ENCODE measurements at regions not wholly inside any gene's neighbourhood (a gene's known extent, or its start where the extent isn't known, plus 50 kb on each side); places are given as distances from the start of the nearest gene placed in this dataset.

GRCh38 chr1:234765181-234765580 lies 155.2 kb upstream of the IRF2BP2 start (continued):
- TF ChIP-seq PBX2 (CRISPR knock-in tag; IDR thresholded peaks at IDR 0.05) = no peak
- TF ChIP-seq ZNF792 (CRISPR knock-in tag; IDR thresholded peaks at IDR 0.05) = no peak
- no peak for TF ChIP-seq GABPB1 (CRISPR knock-in tag; IDR thresholded peaks at IDR 0.05)

GRCh38 chr1:234763910-234764309 lies 153.9 kb upstream of the IRF2BP2 start:
- no peaks in the 10 kb centered on the region for H3K79me2 ChIP-seq (ENCODE audit: insufficient read depth, low read length)
- peak; percentile 72 for ATAC-seq
- peak; percentile 92 for TF ChIP-seq TCF7 (IDR thresholded peaks at IDR 0.05; ENCODE audit: low read depth)
- TF ChIP-seq ZNF747 (CRISPR knock-in tag; IDR thresholded peaks at IDR 0.05; ENCODE audit: borderline replicate concordance) = peak; percentile 53; the same call in 1 of the 2 replicates
- TF ChIP-seq PHF8 (CRISPR knock-in tag; IDR thresholded peaks at IDR 0.05) = peak; percentile 25; the same call in 1 of the 2 replicates
- TF ChIP-seq FOXA3 (CRISPR knock-in tag; IDR thresholded peaks at IDR 0.05) = peak; percentile 68
- TF ChIP-seq ZNF639 (CRISPR knock-in tag; conservative IDR thresholded peaks at IDR 0.05) = 0 out of 2 replicates have a peak, but pooled peaks have one; percentile 18
- peak; percentile 80 for TF ChIP-seq TCF7L2 (IDR thresholded peaks at IDR 0.05; ENCODE audit: low read depth, low read length)
- TF ChIP-seq ZKSCAN8 (CRISPR knock-in tag; IDR thresholded peaks at IDR 0.05; ENCODE audit: borderline replicate concordance) = peak; percentile 98
- TF ChIP-seq SAP130 (CRISPR knock-in tag; IDR thresholded peaks at IDR 0.05; ENCODE audit: low read depth) = peak; percentile 45; the same call in 1 of the 2 replicates
- peak; percentile 52; the same call in 1 of the 2 replicates for TF ChIP-seq EED (CRISPR knock-in tag; IDR thresholded peaks at IDR 0.05)
- TF ChIP-seq PPARG (CRISPR knock-in tag; conservative IDR thresholded peaks at IDR 0.05) = peak; percentile 94
- TF ChIP-seq RNF2 (conservative IDR thresholded peaks at IDR 0.05; ENCODE audit: low read depth) = no peak
- peak; percentile 34; the same call in 1 of the 2 replicates for TF ChIP-seq TAF1 (CRISPR knock-in tag; IDR thresholded peaks at IDR 0.05)
- TF ChIP-seq HMGXB3 (CRISPR knock-in tag; IDR thresholded peaks at IDR 0.05; ENCODE audit: borderline replicate concordance) = 0 out of 2 replicates have a peak, but pooled peaks have one; percentile 38
- no peak for TF ChIP-seq ARNT (IDR thresholded peaks at IDR 0.05)
- TF ChIP-seq FOXA1 (IDR thresholded peaks at IDR 0.05) = no peak
- peak; percentile 70 for TF ChIP-seq FOXA1 (CRISPR knock-in tag; IDR thresholded peaks at IDR 0.05)

More at GRCh38 chr1:234763910-234764309, 153.9 kb upstream of the IRF2BP2 start:
- intact Hi-C loops (cut with micrococcal nuclease; ENCODE audit: unreplicated experiment) = no loop called here
- Histone ChIP-seq H3K9ac (ENCODE audit: insufficient read depth, low read depth, low read length) (no peak overlapping the region), H3K27me3 (ENCODE audit: control insufficient read depth in 1 of 2, insufficient read depth in 2 of 2, low read length in 2 of 2) (no peaks in the 10 kb centered on the region), H3K27ac (ENCODE audit: extremely low read length, insufficient read depth, low read length) (peak overlapping the region; percentile 41), H3K36me3 (replicated peaks in 1 of 2; ENCODE audit: control insufficient read depth in 1 of 2, insufficient read depth in 2 of 2, low read length in 2 of 2) (no peaks in the 10 kb centered on the region; a peak in 1 of 5 replicates), H4K20me1 (ENCODE audit: insufficient read depth, low read length) (no peaks in the 10 kb centered on the region), H3K9me3 (ENCODE audit: low read length) (no peaks in the 10 kb centered on the region), H2AFZ (ENCODE audit: low read length) (no peak overlapping the region), H3K4me3 (replicated peaks in 1 of 3; ENCODE audit: insufficient read depth in 1 of 3, low read depth in 2 of 3, low read length in 3 of 3) (no peak overlapping the region), H3K4me1 (ENCODE audit: insufficient read depth, low read length) (peaks cover 85% of the 10 kb centered on the region), H3K4me2 (ENCODE audit: low read depth, low read length) (peak overlapping the region; percentile 5)
- FAIRE-seq (no peak), DNase-seq (ENCODE audit: low spot score) (peak; percentile 79)
- BruUV-seq (replicated peaks) = no TSS peak
- ChIA-PET POLR2A (interaction anchor here (0.8 to 2.0 kb wide), 5 partner anchors 12 to 194 kb away, joined by 3 to 16 read pairs (median 3); no protein-coding TSS in a partner anchor), CTCF (ENCODE audit: low intra/inter-chr PET ratio, low total read pairs) (no interaction called here)
- WGBS (ENCODE audit: low lambda C conversion rate) = 37% methylated on average over 7 of the region's 8 CpGs
- in situ Hi-C loops (cut with HindIII; ENCODE audit: extremely low pct_ligation_motif_present, low pct_unique_long_range_greater_than_20kb) = no loop called here
